H4 (cell line): ENCODE measurements at regions not wholly inside any gene's neighbourhood (a gene's known extent, or its start where the extent isn't known, plus 50 kb on each side); places are given as distances from the start of the nearest gene placed in this dataset.
A peak's percentile ranks its signal among the peaks of the same experiment; 100 is the strongest.
"Not testable (repeated sequence)": the region's sequence is repeated elsewhere in the genome, so short reads cannot be mapped to it uniquely, and the experiment has no call there.

ENCODE experiments used
- DNase-seq: peaks from one replicate; pipeline ENCODE4 v3.0.0-alpha.2; 2015; ENCODE audit warnings: low spot score

DNA sequence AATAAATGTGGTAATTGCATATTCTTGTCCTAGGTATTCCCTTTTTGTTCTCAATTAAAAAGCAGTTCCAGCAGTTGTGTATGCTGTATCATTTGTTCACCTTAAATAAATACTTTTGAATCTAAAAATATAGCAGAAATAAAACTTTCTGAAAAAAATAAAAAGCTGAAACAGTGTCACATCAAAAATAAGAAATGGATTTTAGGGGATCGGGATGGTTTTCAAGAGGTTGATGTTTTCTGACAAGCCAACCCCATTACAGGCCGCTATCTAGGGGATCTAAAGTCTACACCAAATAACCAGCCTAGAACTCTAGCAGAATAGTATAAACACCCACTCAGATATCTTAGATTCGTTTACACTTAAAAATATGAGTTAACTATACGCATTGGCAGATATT is 95.4 kb upstream of the MAML3 start:
- DNase-seq = no peak

- DNase-seq = no peak
These were observed 93.3 kb upstream of the MAML3 start for GRCh38 chr4:140247237-140247636.

DNA sequence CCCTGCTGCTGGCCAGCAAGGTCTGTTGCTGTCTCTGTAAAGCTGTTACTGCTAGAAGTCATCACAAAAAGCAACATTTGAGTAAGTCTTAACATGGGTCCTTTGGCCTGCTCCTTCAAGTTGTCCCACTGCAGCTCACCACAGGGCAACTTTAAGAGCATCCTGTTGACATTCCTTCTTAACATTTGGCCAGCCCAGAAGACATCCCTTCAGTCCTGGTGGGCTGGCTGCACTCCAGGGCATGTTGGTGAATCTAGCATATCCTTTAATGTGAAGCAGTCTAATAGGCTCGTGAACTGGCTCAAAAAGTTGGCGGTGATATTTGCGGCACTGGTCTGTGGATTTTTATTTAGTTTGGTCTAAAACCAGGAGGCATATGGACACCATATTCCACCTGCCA is 92.2 kb upstream of the MAML3 start:
- DNase-seq = no peak

DNA sequence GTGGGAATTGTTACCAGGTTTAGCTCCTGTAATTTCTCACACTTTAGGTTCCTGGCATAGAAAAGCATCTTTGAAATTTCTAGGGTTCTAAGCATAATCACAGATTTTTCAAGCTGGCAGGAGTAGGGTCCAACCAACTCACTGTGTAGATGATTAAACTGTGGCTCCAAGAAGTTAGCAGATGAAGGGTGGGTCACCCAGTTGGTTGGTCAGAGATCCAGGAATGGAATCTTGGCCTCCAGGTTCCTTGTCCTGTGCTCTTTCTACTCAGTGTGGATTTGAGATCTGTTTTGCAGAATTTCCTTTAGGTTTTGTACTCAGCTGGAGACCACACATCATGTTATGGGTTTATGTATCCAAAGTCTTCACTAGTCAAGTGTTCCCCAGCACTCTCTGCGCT is 90.3 kb upstream of the MAML3 start:
- DNase-seq = no peak

GRCh38 chr4:140243278-140243753 is 89.3 kb upstream of the MAML3 start:
- DNase-seq = no peak

DNA sequence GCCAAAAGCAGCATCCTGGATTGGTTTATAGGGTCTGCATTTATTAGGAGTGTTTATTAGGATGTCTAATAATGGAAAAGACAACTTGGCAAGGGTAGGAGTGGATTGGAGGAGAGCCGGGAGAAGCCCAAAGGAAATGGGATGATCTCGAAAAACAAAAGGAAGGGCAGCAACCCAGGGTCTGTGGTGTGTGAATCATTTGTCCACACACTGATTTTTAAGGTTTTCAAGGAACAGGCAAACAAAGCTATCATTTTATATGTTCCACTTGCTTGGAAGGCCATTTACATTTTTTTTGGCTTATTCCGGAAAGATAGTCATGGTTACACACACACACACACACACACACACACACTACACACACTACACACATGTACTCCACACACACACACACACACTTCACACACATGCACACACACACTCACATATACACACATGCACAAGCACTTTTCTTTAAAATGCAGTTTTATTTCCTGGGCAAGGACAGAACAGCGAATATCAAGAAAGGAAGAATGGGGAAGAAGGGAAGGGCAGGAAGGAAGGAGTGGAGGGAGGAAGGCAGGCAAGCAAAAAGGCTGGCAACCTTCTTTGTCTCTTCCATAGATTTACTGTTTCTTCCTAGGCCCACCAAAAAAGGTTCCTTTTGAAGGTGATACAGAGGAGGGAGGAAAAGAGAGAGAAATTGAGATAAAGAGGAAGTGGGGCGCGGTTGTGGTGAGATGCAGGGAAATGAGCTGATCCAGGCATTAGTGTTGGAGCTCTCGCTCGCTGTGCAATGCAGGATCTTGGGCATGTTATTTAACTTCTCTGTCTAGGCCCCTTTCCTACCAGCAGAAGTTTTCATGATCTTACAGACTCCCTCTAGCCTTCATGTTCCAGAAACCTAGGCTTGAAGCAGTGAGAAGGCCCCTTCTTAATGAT is 88.6 kb upstream of the MAML3 start:
- DNase-seq = no peak

- DNase-seq = no peak
These were observed 86.3 kb upstream of the MAML3 start for GRCh38 chr4:140240237-140240636.

DNA sequence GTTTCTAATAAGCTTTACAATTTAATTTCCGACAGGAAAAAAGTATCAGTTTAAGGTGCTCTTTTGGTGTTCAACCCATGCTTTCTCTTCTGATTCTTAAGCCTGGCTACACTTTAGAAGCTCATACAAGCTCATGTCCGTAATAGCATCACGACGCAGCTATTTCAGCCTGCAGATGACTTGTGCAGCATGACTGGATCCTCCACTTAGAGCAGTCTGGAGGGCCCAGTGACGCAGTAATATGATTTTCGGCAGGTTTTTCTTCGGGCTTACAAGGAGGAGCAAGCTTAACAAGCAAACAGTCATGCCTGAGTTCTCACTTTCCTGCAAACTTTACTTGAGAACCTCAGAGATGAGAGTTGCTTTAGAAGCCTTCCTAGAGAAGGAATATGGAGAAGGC is 85.3 kb upstream of the MAML3 start:
- DNase-seq = no peak

DNA sequence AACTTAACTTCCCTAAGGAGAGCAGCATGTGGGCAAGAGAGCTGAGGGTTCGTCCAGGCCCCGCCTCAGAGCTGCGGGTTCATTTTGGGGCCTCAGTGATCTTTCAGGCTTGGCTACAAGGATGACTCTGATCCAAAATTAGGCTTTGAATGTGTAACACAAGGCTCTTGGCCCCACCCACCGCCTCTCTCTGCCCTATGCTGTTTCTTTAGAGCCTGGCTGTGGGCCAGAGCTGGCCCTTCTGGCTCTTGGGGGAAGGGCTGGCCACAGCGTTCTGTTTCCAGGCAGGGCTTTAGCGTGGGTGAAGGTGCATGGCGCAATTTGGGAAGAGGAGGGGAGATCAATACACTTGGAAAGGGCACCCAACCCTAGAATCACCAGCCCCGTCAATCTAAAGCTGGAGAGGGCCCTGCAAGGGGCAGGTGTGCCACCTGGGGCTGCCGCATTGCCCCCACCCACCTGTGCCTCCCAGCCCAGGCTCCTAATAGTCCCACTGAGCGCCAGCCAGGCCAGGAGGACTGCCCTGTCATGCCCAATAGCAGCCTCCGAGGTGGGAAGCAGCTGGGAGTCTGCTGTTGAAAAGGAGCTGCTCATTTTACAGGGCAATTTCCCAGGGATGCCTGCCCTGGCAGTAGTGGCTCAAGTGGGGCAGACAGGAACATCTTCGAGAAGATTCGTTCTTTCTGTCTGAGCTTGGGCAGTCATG is 84.5 kb upstream of the MAML3 start:
- peak; percentile 54 for DNase-seq

GRCh38 chr4:140237616-140238350 is 83.8 kb upstream of the MAML3 start:
- DNase-seq = peak; percentile 93

DNA sequence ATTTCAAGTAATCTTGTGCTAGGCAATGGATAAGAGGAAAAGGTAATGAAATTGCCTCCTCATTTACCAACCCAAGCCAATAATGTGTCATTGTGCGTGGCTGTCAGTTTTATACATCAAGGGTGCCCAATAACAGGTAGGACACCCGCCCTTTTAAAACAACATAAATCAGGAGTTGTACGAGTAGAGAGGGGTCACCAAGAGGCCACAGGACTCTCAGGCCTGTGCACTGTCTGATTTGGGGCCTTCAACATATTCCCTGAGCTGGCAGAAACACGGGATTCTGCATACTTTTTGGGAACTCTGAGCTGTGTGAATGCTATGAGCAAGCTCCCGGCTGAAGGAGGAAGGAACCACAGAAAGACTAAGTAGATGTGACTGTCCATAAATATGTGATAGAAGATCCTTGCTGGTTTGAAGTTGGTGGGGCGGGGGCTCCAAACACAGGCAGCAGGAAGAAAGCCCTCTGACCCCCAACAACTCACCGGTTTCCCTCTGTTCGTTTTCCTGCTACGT is 82.7 kb upstream of the MAML3 start:
- no peak for DNase-seq

DNA sequence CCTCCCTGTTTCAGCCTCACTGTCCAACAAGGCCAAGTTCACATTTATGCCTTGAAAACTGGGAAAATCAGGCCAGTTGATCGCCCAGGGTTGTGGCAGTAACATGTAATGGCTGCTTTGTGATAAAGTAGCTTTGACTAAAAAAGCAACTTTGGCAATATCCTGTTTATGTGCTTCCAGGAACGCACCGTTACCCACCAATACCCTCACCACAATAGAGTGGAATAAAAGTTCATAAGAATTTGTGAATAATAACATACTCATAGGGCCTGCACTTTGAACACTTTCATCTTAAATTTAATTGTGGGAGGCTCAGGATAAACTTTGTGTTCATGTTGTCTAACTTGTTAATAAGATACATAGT is 80.7 kb upstream of the MAML3 start:
- no peak for DNase-seq

GRCh38 chr4:140233791-140234696 is 80.1 kb upstream of the MAML3 start:
- DNase-seq = no peak

DNA sequence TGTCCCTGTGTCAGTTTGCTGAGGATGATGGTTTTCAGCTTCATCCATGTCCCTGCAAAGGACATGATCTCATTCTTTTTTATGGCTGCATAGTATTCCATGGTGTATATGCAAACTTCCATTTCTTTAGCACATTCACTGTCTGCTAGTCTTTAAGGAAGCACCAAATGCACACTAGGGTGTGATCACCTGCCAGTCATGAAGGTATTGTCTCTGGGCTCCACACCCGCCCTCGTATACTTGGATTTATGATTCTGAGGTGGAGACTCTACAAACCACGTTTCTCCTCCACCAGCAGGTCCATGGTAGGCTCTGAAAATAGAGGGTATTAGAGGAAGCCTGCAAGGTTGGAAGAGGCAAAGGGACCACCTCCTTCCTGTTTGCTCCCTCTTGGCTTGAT is 75.9 kb upstream of the MAML3 start:
- no peak for DNase-seq

GRCh38 chr4:140227286-140227685 is 73.3 kb upstream of the MAML3 start:
- DNase-seq = no peak

DNA sequence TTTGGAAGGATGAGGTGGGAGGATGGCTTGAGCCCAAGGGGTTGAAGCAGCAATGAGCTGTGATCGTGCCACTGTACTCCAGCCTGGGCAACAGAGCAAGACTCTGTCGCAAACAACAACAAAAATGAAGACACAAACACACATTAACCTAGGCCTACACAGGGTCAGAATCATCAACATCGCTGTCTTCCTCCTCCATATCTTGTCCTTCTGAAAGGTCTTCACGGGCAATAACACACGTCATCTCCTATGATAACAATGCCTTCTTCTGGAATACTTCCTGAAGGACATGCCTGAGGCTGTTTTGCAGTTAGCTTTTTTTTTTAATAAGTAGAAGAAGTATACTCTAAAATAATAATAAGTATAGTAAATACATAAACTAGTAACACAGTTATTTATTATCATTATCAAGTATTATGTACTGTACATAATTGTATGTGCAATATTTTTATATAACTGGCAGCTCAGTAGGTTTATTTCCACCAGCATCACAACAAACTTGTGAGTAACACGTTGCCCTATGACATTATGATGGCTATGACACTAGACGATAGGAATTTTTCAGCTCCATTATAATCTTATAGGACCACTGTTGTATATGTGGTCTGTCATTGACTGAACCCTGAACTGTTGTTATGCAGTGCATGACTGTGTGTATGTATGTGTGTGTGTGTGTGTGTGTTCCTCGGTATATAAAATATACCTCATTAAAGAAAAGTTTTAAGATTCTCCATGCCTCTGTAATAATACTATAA is 69.2 kb upstream of the MAML3 start:
- no peak for DNase-seq

DNA sequence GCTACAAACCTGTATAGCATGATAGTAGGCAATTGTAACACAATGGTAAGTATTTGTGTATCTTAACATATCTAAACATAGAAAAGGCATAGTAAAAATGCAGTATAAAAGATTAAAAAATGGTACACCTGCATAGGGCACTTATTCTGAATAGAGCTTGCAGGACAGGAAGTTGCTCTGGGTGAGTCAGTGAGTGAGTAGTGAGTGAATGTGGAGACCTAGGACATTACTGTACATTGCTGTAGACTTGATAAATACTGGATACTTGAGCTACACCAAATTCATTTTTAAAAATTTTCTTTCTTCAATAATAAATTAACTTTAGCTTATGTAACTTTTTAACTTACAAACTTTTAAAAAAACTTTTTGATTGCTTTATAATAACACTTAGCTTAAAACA is 68.2 kb upstream of the MAML3 start:
- no peak for DNase-seq

DNA sequence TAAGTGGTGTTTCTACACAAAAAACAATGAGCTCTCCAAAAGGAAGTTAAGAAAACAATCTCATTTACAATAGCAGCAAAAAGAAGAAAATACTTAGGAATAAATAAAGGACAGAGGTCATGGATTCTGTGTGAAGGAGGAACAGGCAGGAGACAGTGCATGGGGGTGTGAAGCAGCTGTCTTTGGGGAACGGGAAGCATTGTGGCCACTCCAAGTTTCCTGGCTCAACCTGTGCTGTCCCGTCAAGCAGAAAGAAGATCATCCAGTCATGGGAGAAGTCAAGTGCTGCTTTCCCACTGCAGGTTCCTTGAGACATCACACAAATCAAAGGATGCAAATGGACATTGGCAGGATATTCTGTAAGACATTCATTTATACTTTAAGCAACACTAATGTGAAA is 66.1 kb upstream of the MAML3 start:
- no peak for DNase-seq

DNA sequence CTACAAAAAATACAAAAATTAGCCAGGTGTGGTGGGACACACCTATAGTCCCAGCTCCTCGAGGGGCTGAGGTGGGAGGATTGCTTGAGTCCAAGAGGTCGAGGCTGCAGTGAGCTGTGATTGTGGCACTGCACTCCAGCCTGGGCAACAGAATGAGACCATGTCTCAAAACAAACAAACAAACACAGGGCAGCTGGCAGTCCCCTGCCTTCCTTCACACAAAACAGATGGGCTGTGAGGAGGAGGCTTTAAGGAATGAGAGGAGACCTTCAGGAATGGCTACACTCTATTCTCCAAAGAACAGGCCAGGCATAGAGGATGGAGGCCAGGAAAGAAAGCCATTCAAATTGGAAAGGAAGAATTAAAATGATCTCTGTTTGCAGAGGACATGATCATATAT is 65.6 kb upstream of the MAML3 start:
- no peak for DNase-seq

DNA sequence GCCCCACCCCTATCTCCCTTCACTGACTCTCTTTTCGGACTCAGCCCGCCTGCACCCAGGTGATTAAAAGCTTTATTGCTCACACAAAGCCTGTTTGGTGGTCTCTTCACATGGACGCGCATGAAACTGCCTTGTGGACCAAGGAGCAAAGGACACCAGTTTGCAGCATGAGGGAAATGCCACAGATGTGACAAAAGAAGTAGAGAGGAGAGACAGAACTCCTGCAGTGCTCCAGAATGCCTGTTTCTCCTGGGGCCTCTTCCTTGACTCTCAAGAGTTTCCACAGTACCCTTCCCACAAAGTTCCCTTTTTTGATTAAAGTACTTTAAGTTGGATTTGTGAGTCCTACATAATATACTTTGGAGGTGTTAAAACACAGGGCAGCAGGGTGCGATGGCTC is 65.1 kb upstream of the MAML3 start:
- DNase-seq = not testable (repeated sequence)
